ENCODE measurements at regions not wholly inside any gene's neighbourhood (a gene's known extent, or its start where the extent isn't known, plus 50 kb on each side); places are given as distances from the start of the nearest gene placed in this dataset.

- no peak for TF ChIP-seq CTCF (IDR thresholded peaks at IDR 0.05)
- TF ChIP-seq POLR2A (IDR thresholded peaks at IDR 0.05) = no peak
These were observed 51.7 kb upstream of the TIAM1 start for GRCh38 chr21:31395791-31396190.
